HCT116 (cell line): ENCODE measurements at regions not wholly inside any gene's neighbourhood (a gene's known extent, or its start where the extent isn't known, plus 50 kb on each side); places are given as distances from the start of the nearest gene placed in this dataset.

Source experiments
- CBX3 ChIP-seq: IDR thresholded peaks from 2 replicates; pipeline ENCODE4 v1.6.1; 2012; ENCODE audit warnings: low read depth
- CEBPB ChIP-seq: IDR thresholded peaks from 2 replicates; pipeline ENCODE4 v1.6.1; 2012; ENCODE audit warnings: low read depth
- CTCF ChIP-seq, 3 experiments: fragments of 200-600 bp in 1 of 3; sonication (generic) in 1 of 3; IDR thresholded peaks in 2 of 3; conservative IDR thresholded peaks in 1 of 3; 2 replicates each; pipeline ENCODE4 v1.5.1; 2012 to 2017; ENCODE audit warnings: low read depth in 2 of 3, low read length in 2 of 3, antibody characterized with exemption in 1 of 3, borderline replicate concordance in 1 of 3, control low read depth in 1 of 3, mild to moderate bottlenecking in 1 of 3, mixed read lengths in 1 of 3, mixed run types in 1 of 3, moderate library complexity in 1 of 3; ENCODE audit not compliant: insufficient read depth in 1 of 3
- EGR1 ChIP-seq: IDR thresholded peaks from 2 replicates; pipeline ENCODE4 v1.6.1; 2012; ENCODE audit warnings: low read depth
- EZH2 ChIP-seq: fragments of 200-600 bp; sonication (generic); IDR thresholded peaks from 2 replicates; pipeline ENCODE4 v1.6.1; 2017; ENCODE audit warnings: antibody characterized with exemption, mixed run types
- EZH2phosphoT487 ChIP-seq: fragments of 200-600 bp; IDR thresholded peaks from 2 replicates; pipeline ENCODE4 v1.6.1; 2018; ENCODE audit warnings: antibody characterized with exemption, borderline replicate concordance
- POLR2A ChIP-seq: IDR thresholded peaks from 2 replicates; pipeline ENCODE4 v1.7.0; 2011; ENCODE audit warnings: borderline replicate concordance; ENCODE audit not compliant: insufficient read depth, insufficient read length; ENCODE audit errors: extremely low read depth
- POLR2AphosphoS5 ChIP-seq: IDR thresholded peaks from 2 replicates; pipeline ENCODE4 v1.6.1; 2011; ENCODE audit warnings: mild to moderate bottlenecking, low read depth, low read length, moderate library complexity
- RAD21 ChIP-seq: IDR thresholded peaks from 2 replicates; pipeline ENCODE4 v1.6.1; 2012; ENCODE audit warnings: low read depth, mild to moderate bottlenecking
- REST ChIP-seq: IDR thresholded peaks from 2 replicates; pipeline ENCODE4 v1.6.1; 2012; ENCODE audit warnings: low read depth
- SP1 ChIP-seq: IDR thresholded peaks from 2 replicates; pipeline ENCODE4 v1.6.1; 2012; ENCODE audit warnings: low read depth
- SRF ChIP-seq: IDR thresholded peaks from 2 replicates; pipeline ENCODE4 v1.6.1; 2012; ENCODE audit warnings: low read depth
- YY1 ChIP-seq: IDR thresholded peaks from 2 replicates; pipeline ENCODE4 v1.6.1; 2011; ENCODE audit warnings: low read length, low read depth, moderate library complexity, mild to moderate bottlenecking; ENCODE audit not compliant: insufficient replicate concordance; ENCODE audit errors: extremely low read depth
- ZNF274 ChIP-seq: fragments of 200-500 bp; sonication (Bioruptor generic); IDR thresholded peaks from 2 replicates; pipeline ENCODE4 v1.6.1; 2014; ENCODE audit warnings: mild to moderate bottlenecking, low read depth, low read length, inconsistent platforms

- no peak for TF ChIP-seq REST
- TF ChIP-seq CTCF (IDR thresholded peaks at IDR 0.05 in 2 of 3, conservative IDR thresholded peaks at IDR 0.05 in 1 of 3; ENCODE audit: borderline replicate concordance in 1 of 3, insufficient read depth in 1 of 3, low read depth in 2 of 3, low read length in 2 of 3), result no peak
- TF ChIP-seq EZH2, result no peak
- TF ChIP-seq POLR2AphosphoS5, result no peak
- no peak for TF ChIP-seq CEBPB
- TF ChIP-seq POLR2A, result no peak
- no peak for TF ChIP-seq RAD21
- TF ChIP-seq ZNF274, result no peak
- TF ChIP-seq SRF, result no peak
- no peak for TF ChIP-seq SP1
- no peak for TF ChIP-seq YY1
- no peak for TF ChIP-seq CBX3
- TF ChIP-seq EZH2phosphoT487, result no peak
- no peak for TF ChIP-seq EGR1
Measured at GRCh38 chr12:75742048-75742447, 230.6 kb upstream of the KRR1 start.
